ENCODE measurements at regions not wholly inside any gene's neighbourhood (a gene's known extent, or its start where the extent isn't known, plus 50 kb on each side); places are given as distances from the start of the nearest gene placed in this dataset.
"Not testable (repeated sequence)": the region's sequence is repeated elsewhere in the genome, so short reads cannot be mapped to it uniquely, and the experiment has no call there.

DNA sequence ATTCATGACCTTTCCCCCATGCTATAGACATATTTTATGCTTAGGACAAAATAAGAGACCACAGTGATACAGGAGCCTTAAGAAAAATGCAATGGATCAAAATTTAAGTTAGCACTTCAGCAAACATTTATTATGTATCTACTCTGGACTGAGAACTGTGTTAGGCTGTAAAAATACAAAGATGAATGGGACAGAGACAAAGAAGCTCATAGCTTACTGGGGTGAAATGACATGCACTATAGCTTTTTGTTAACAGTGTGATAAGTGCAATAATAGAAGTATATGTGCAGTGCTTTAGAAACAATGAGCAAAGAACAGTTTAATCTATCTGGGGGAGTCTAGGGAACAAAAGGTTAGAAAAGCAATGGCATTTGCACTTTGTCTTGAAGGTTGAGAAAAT, 1543.1 kb downstream of the FAM181B start:
- no peak overlapping the region for H2BK15ac ChIP-seq (ENCODE audit: low read depth, low read length)
- H3T11ph ChIP-seq (ENCODE audit: low read length): no peak overlapping the region
- no peak overlapping the region for H2BK5ac ChIP-seq (ENCODE audit: insufficient read length, low read length)
- no peaks in the 10 kb centered on the region for H3K4me1 ChIP-seq (ENCODE audit: insufficient read depth, low read length)
- no peak for TF ChIP-seq CTCF (conservative IDR thresholded peaks at IDR 0.05)
- no peak for DNase-seq
- Mint-ChIP-seq H3K4me1 (no peaks in the 10 kb centered on the region), H3K27me3 (ENCODE audit: low read depth) (no peaks in the 10 kb centered on the region; the same call in 1 of the 2 replicates), H3K4me3 (no peak overlapping the region), H3K36me3 (ENCODE audit: insufficient read depth in 1 of 3, low read depth in 3 of 3) (peaks cover 0 to 4% (median 1%) of the 10 kb centered on the region in 3 experiments; a peak in 2 of 7 replicates), H3K27ac (no peak overlapping the region), H3K9me3 (peaks cover 8 to 15% of the 10 kb centered on the region in 2 experiments)
- H4K5ac ChIP-seq (ENCODE audit: insufficient read length, low read depth, low read length): no peak overlapping the region
- H3K18ac ChIP-seq (ENCODE audit: insufficient read length, low read depth, low read length): no peak overlapping the region
- H3K79me1 ChIP-seq (ENCODE audit: insufficient read depth, low read depth, low read length, poor library complexity, severe bottlenecking): no peaks in the 10 kb centered on the region
- no peak overlapping the region for H4K8ac ChIP-seq (replicated peaks; ENCODE audit: insufficient read length, low read depth, low read length)
- H4K20me1 ChIP-seq (ENCODE audit: control insufficient read depth, insufficient read depth, insufficient read length): no peaks in the 10 kb centered on the region
- H3K9me3 ChIP-seq (ENCODE audit: control insufficient read depth, low read depth, low read length): no peaks in the 10 kb centered on the region
- no peak overlapping the region for H3K9ac ChIP-seq (ENCODE audit: extremely low read depth, insufficient read length, low read length)
- no peaks in the 10 kb centered on the region for H3K23me2 ChIP-seq (ENCODE audit: insufficient read length, low read depth, low read length, poor library complexity, severe bottlenecking)
- no peak overlapping the region for H3K4me2 ChIP-seq (ENCODE audit: insufficient read depth, insufficient read length, low read length)
- no peak overlapping the region for H3K56ac ChIP-seq (ENCODE audit: insufficient read length, low read depth, low read length)
- H3K27ac ChIP-seq (ENCODE audit: insufficient read length, low read depth, low read length): no peak overlapping the region
- no peak overlapping the region for H2BK120ac ChIP-seq (ENCODE audit: low read depth, low read length, poor library complexity, severe bottlenecking)
- H3K27me3 ChIP-seq (ENCODE audit: insufficient read depth, low read length): no peaks in the 10 kb centered on the region
- H3K79me2 ChIP-seq (ENCODE audit: insufficient read depth, low read length): no peaks in the 10 kb centered on the region
- H3K23ac ChIP-seq (ENCODE audit: insufficient read length, low read depth, low read length): no peak overlapping the region
- no peak overlapping the region for H3K14ac ChIP-seq (ENCODE audit: insufficient read depth, low read length)
- H2BK12ac ChIP-seq (ENCODE audit: insufficient read length, low read depth, low read length): no peak overlapping the region
- no peak overlapping the region for H2BK20ac ChIP-seq (ENCODE audit: low read depth, low read length, poor library complexity, severe bottlenecking)
- H4K91ac ChIP-seq (ENCODE audit: insufficient read length, low read depth, low read length): no peak overlapping the region
- H2AFZ ChIP-seq (ENCODE audit: low read length): no peak overlapping the region
- H3K4ac ChIP-seq (ENCODE audit: low read depth, low read length): no peak overlapping the region
- H2AK5ac ChIP-seq (ENCODE audit: insufficient read length, low read length): no peak overlapping the region

DNA sequence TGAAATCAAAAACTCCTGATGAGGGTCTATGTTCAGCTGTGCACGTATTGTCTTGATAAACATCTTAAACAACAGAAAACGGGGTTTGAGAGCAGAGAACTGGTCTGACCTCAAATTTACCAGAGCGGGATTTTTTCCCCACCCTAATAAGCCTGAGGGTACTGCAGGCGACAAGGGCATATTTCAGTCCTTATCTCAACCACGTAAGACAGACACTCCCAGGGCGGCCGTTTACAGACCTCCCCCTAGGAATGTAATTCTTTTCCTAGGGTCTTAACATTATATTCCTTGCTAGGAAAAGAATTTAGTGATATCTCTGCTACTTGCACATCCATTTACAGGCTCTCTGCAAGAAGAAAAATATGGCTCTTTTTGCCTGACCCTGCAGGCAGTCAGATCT, 1546.6 kb downstream of the FAM181B start:
- not testable (repeated sequence) for H3K27ac Mint-ChIP-seq; H2BK20ac ChIP-seq (ENCODE audit: low read depth, low read length, poor library complexity, severe bottlenecking); H3K4me2 ChIP-seq (ENCODE audit: insufficient read depth, insufficient read length, low read length); H4K20me1 ChIP-seq (ENCODE audit: control insufficient read depth, insufficient read depth, insufficient read length); H3K23me2 ChIP-seq (ENCODE audit: insufficient read length, low read depth, low read length, poor library complexity, severe bottlenecking); H3K4ac ChIP-seq (ENCODE audit: low read depth, low read length); H4K8ac ChIP-seq (replicated peaks; ENCODE audit: insufficient read length, low read depth, low read length); H3K56ac ChIP-seq (ENCODE audit: insufficient read length, low read depth, low read length); H3K36me3 Mint-ChIP-seq (ENCODE audit: insufficient read depth in 1 of 3, low read depth in 3 of 3); H3T11ph ChIP-seq (ENCODE audit: low read length); H3K4me1 ChIP-seq (ENCODE audit: insufficient read depth, low read length); H2BK120ac ChIP-seq (ENCODE audit: low read depth, low read length, poor library complexity, severe bottlenecking); H3K79me2 ChIP-seq (ENCODE audit: insufficient read depth, low read length); H4K5ac ChIP-seq (ENCODE audit: insufficient read length, low read depth, low read length); H3K4me1 Mint-ChIP-seq; H2BK12ac ChIP-seq (ENCODE audit: insufficient read length, low read depth, low read length); H2AFZ ChIP-seq (ENCODE audit: low read length); H3K4me3 Mint-ChIP-seq; H2AK5ac ChIP-seq (ENCODE audit: insufficient read length, low read length); H3K27me3 Mint-ChIP-seq (ENCODE audit: low read depth); H2BK5ac ChIP-seq (ENCODE audit: insufficient read length, low read length); H3K14ac ChIP-seq (ENCODE audit: insufficient read depth, low read length); H3K9me3 ChIP-seq (ENCODE audit: control insufficient read depth, low read depth, low read length); H3K27ac ChIP-seq (ENCODE audit: insufficient read length, low read depth, low read length); H3K79me1 ChIP-seq (ENCODE audit: insufficient read depth, low read depth, low read length, poor library complexity, severe bottlenecking); DNase-seq; H3K23ac ChIP-seq (ENCODE audit: insufficient read length, low read depth, low read length); H4K91ac ChIP-seq (ENCODE audit: insufficient read length, low read depth, low read length); H3K18ac ChIP-seq (ENCODE audit: insufficient read length, low read depth, low read length); H3K9ac ChIP-seq (ENCODE audit: extremely low read depth, insufficient read length, low read length); H2BK15ac ChIP-seq (ENCODE audit: low read depth, low read length); H3K27me3 ChIP-seq (ENCODE audit: insufficient read depth, low read length)
- peaks cover 9 to 18% of the 10 kb centered on the region in 2 experiments for H3K9me3 Mint-ChIP-seq
- WGBS (ENCODE audit: extremely low coverage, insufficient read length, low lambda C conversion rate): no CpG with 5 or more reads among the region's 7 CpGs

Data from H9 (cell line).